Astrocyte (in vitro differentiated cells and primary cell): ENCODE measurements at regions not wholly inside any gene's neighbourhood (a gene's known extent, or its start where the extent isn't known, plus 50 kb on each side); places are given as distances from the start of the nearest gene placed in this dataset.

Experiments
- DNase-seq: peaks from one replicate; pipeline ENCODE4 v3.0.0-alpha.2; 2010; ENCODE audit warnings: low read depth
- FAIRE-seq: peaks from 2 replicates; lab custom pipeline; 2011; peaks lifted over from hg19 to GRCh38; lab: Jason Lieb, UNC
- H2AFZ ChIP-seq: 2 replicates; pipeline ENCODE4 v1.6.0; 2012; ENCODE audit warnings: low read depth, low read length, inconsistent platforms
- H3K27ac ChIP-seq: 2 replicates; pipeline ENCODE4 v1.5.1; 2011; ENCODE audit warnings: low read depth, low read length, inconsistent platforms
- H3K27me3 ChIP-seq: 2 replicates; pipeline ENCODE4 v1.6.0; 2011; ENCODE audit warnings: low read length, inconsistent platforms; ENCODE audit not compliant: insufficient read depth
- H3K36me3 ChIP-seq: 2 replicates; pipeline ENCODE4 v1.5.1; 2011; ENCODE audit warnings: low read length, inconsistent platforms; ENCODE audit not compliant: insufficient read depth
- H3K4me1 ChIP-seq: 2 replicates; pipeline ENCODE4 v1.5.1; 2011; ENCODE audit warnings: low read length, inconsistent platforms; ENCODE audit not compliant: insufficient read depth
- H3K4me2 ChIP-seq: 2 replicates; pipeline ENCODE4 v1.6.0; 2012; ENCODE audit warnings: low read length, inconsistent platforms
- H3K4me3 ChIP-seq: 2 replicates; pipeline ENCODE4 v1.5.1; 2011; ENCODE audit warnings: low read depth, mild to moderate bottlenecking, low read length, inconsistent platforms; ENCODE audit not compliant: insufficient read depth
- H3K79me2 ChIP-seq: 2 replicates; pipeline ENCODE4 v1.6.0; 2012; ENCODE audit warnings: mild to moderate bottlenecking, low read length, inconsistent platforms; ENCODE audit not compliant: insufficient read depth
- H3K9ac ChIP-seq: 2 replicates; pipeline ENCODE4 v1.6.0; 2012; ENCODE audit warnings: mild to moderate bottlenecking, low read length, inconsistent platforms
- H3K9me3 ChIP-seq: 2 replicates; pipeline ENCODE4 v1.5.1; 2012; ENCODE audit warnings: low read depth, mild to moderate bottlenecking, low read length, inconsistent platforms; ENCODE audit not compliant: insufficient read depth
- H4K20me1 ChIP-seq: 2 replicates; pipeline ENCODE4 v1.6.0; 2012; ENCODE audit warnings: low read length, inconsistent platforms; ENCODE audit not compliant: insufficient read depth
- H3K27ac Mint-ChIP-seq: one replicate; pipeline ENCODE4 v1.8.0; 2021; ENCODE audit warnings: mild to moderate bottlenecking, mixed read lengths; ENCODE audit not compliant: unreplicated experiment
- H3K27me3 Mint-ChIP-seq: one replicate; pipeline ENCODE4 v1.8.0; 2021; ENCODE audit warnings: low read depth, mixed read lengths; ENCODE audit not compliant: unreplicated experiment
- H3K36me3 Mint-ChIP-seq: one replicate; pipeline ENCODE4 v1.8.0; 2021; ENCODE audit warnings: low read depth, mixed read lengths; ENCODE audit not compliant: unreplicated experiment
- H3K4me1 Mint-ChIP-seq: one replicate; pipeline ENCODE4 v1.8.0; 2021; ENCODE audit warnings: low read depth, mixed read lengths; ENCODE audit not compliant: unreplicated experiment
- H3K4me3 Mint-ChIP-seq: one replicate; pipeline ENCODE4 v1.8.0; 2021; ENCODE audit warnings: mild to moderate bottlenecking, moderate library complexity, mixed read lengths; ENCODE audit not compliant: unreplicated experiment
- H3K9me3 Mint-ChIP-seq: one replicate; pipeline ENCODE4 v1.8.0; 2021; ENCODE audit warnings: mild to moderate bottlenecking, mixed read lengths; ENCODE audit not compliant: unreplicated experiment
- EZH2 ChIP-seq: IDR thresholded peaks from 2 replicates; pipeline ENCODE4 v1.6.1; 2012; ENCODE audit warnings: mild to moderate bottlenecking, low read length, inconsistent platforms; ENCODE audit not compliant: insufficient read depth
- TF ChIP-seq, protein P1 (sequence below): IDR thresholded peaks from 2 replicates; pipeline ENCODE4 v1.5.1; 2011; ENCODE audit warnings: low read depth, mild to moderate bottlenecking, inconsistent platforms, low read length, moderate library complexity; ENCODE audit not compliant: insufficient read depth

DNA sequence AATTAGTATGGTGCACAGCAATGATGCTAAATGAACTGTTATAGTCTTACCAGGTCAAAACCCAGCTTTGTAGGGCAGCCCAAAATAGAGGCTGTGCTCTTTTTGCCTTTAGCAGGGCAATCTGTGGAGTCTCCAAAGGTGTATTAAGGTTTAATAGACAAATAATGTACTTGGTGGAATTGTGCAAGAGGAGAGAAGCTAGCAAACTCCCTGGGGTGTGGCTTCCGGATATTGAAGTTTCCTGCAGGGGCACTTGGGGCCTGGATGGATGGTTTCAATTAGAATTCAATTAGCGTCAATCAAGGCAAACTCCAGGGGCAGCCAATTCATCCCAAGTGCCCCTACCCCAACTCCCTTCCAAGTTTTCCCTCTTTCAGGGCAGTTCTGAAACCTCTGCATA, 285.8 kb downstream of the UTP18 start:
- no peak overlapping the region for H3K4me3 ChIP-seq
- H3K4me1 ChIP-seq = no peaks in the 10 kb centered on the region
- peaks cover 5% of the 10 kb centered on the region for H3K9me3 ChIP-seq
- H4K20me1 ChIP-seq = no peaks in the 10 kb centered on the region
- Mint-ChIP-seq H3K36me3 (no peaks in the 10 kb centered on the region), H3K27ac (no peak overlapping the region), H3K27me3 (peaks cover 22% of the 10 kb centered on the region), H3K4me1 (no peaks in the 10 kb centered on the region), H3K4me3 (no peak overlapping the region), H3K9me3 (no peaks in the 10 kb centered on the region)
- no peaks in the 10 kb centered on the region for H3K79me2 ChIP-seq
- no peak overlapping the region for H3K27ac ChIP-seq
- DNase-seq (no peak), FAIRE-seq (no peak)
- TF ChIP-seq EZH2 = no peak
- TF ChIP-seq, protein P1, sequence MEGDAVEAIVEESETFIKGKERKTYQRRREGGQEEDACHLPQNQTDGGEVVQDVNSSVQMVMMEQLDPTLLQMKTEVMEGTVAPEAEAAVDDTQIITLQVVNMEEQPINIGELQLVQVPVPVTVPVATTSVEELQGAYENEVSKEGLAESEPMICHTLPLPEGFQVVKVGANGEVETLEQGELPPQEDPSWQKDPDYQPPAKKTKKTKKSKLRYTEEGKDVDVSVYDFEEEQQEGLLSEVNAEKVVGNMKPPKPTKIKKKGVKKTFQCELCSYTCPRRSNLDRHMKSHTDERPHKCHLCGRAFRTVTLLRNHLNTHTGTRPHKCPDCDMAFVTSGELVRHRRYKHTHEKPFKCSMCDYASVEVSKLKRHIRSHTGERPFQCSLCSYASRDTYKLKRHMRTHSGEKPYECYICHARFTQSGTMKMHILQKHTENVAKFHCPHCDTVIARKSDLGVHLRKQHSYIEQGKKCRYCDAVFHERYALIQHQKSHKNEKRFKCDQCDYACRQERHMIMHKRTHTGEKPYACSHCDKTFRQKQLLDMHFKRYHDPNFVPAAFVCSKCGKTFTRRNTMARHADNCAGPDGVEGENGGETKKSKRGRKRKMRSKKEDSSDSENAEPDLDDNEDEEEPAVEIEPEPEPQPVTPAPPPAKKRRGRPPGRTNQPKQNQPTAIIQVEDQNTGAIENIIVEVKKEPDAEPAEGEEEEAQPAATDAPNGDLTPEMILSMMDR = no peak
- no peak overlapping the region for H2AFZ ChIP-seq
- no peak overlapping the region for H3K9ac ChIP-seq
- no peaks in the 10 kb centered on the region for H3K27me3 ChIP-seq
- H3K36me3 ChIP-seq = no peaks in the 10 kb centered on the region
- H3K4me2 ChIP-seq = no peak overlapping the region

DNA sequence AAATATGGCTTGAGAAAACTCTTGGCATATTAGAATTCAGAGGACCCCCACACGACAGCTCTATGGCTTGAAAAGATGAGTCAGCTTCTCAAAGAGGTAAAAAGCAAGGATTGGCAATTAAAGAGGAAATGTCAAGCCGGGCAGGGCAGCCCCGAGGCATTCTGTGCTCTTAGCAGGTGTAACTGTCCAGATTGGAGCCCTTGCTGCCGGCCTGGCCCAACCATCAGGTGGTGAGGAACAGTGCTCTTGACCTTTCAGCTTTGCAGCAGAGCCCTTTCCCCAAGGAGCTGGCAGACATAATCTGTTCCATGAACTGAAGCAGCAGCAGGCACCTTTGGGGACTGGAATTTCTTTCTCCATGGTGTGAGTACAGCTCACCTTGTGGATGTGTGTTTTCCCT, 287.8 kb downstream of the UTP18 start:
- Histone ChIP-seq H3K9me3 (peaks cover 5% of the 10 kb centered on the region), H2AFZ (no peak overlapping the region), H3K4me3 (no peak overlapping the region), H4K20me1 (no peaks in the 10 kb centered on the region), H3K27ac (no peak overlapping the region), H3K27me3 (no peaks in the 10 kb centered on the region), H3K4me1 (no peaks in the 10 kb centered on the region), H3K9ac (no peak overlapping the region), H3K36me3 (no peaks in the 10 kb centered on the region), H3K4me2 (no peak overlapping the region), H3K79me2 (no peaks in the 10 kb centered on the region)
- no peaks in the 10 kb centered on the region for H3K36me3 Mint-ChIP-seq
- H3K9me3 Mint-ChIP-seq = no peaks in the 10 kb centered on the region
- no peak for DNase-seq
- peaks cover 19% of the 10 kb centered on the region for H3K27me3 Mint-ChIP-seq
- H3K27ac Mint-ChIP-seq = no peak overlapping the region
- H3K4me1 Mint-ChIP-seq = no peaks in the 10 kb centered on the region
- TF ChIP-seq, protein P1 = no peak
- no peak for TF ChIP-seq EZH2
- no peak for FAIRE-seq
- H3K4me3 Mint-ChIP-seq = no peak overlapping the region

DNA sequence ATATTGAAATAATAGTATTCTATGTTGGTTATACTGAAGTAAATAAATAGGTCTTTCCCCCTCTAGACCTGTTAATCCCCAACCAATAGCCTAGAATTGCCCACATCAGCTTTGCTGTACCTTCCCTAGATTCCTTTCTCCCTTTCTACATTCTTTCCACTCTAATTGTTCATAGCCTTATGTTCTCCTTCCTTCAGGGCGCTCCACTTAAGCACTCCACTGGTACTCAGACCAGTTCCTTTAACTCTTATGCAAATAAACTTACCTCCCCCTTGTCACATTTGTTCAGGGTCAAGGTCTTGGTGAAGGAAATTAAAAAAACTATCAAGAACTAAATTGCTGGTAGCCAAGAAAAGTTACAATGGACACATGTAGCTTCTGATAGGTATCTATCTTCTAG, 294.8 kb downstream of the UTP18 start:
- H3K4me3 Mint-ChIP-seq = no peak overlapping the region
- no peaks in the 10 kb centered on the region for H3K4me1 Mint-ChIP-seq
- no peaks in the 10 kb centered on the region for H3K27me3 Mint-ChIP-seq
- H3K4me1 ChIP-seq = no peaks in the 10 kb centered on the region
- no peak overlapping the region for H2AFZ ChIP-seq
- no peak overlapping the region for H3K4me2 ChIP-seq
- no peak for FAIRE-seq
- no peaks in the 10 kb centered on the region for H3K36me3 ChIP-seq
- peaks cover 1% of the 10 kb centered on the region for H3K9me3 ChIP-seq
- no peaks in the 10 kb centered on the region for H3K9me3 Mint-ChIP-seq
- H3K27ac ChIP-seq = no peak overlapping the region
- H3K36me3 Mint-ChIP-seq = no peaks in the 10 kb centered on the region
- no peaks in the 10 kb centered on the region for H3K79me2 ChIP-seq
- H3K4me3 ChIP-seq = no peak overlapping the region
- H4K20me1 ChIP-seq = no peaks in the 10 kb centered on the region
- no peak for DNase-seq
- H3K9ac ChIP-seq = no peak overlapping the region
- H3K27me3 ChIP-seq = no peaks in the 10 kb centered on the region
- H3K27ac Mint-ChIP-seq = no peak overlapping the region
- TF ChIP-seq EZH2 = no peak
- TF ChIP-seq, protein P1 = no peak
